DND-41 (cell line): ENCODE measurements at regions not wholly inside any gene's neighbourhood (a gene's known extent, or its start where the extent isn't known, plus 50 kb on each side); places are given as distances from the start of the nearest gene placed in this dataset.

Experiments
- ATAC-seq: fragments of 200-7000 bp; cut with Tn5 transposase; 3 replicates; pipeline ENCODE4 v1.9.1; 2021; ENCODE audit warnings: low read depth; ENCODE audit not compliant: insufficient read depth
- DNase-seq: peaks from one replicate; pipeline ENCODE4 v3.0.0-alpha.2; 2020
- H2AFZ ChIP-seq: 2 replicates; pipeline ENCODE4 v1.6.0; 2012; ENCODE audit warnings: low read depth, low read length
- H3K27ac ChIP-seq: 2 replicates; pipeline ENCODE4 v1.5.1; 2012; ENCODE audit warnings: low read length, inconsistent platforms
- H3K27me3 ChIP-seq: fragments of 200-600 bp; sonication (generic); 2 replicates; pipeline ENCODE4 v1.6.0; 2012; ENCODE audit warnings: low read length, mild to moderate bottlenecking, inconsistent platforms; ENCODE audit not compliant: insufficient read depth, poor library complexity
- H3K36me3 ChIP-seq: 2 replicates; pipeline ENCODE4 v1.5.1; 2012; ENCODE audit warnings: low read length, inconsistent platforms; ENCODE audit not compliant: insufficient read depth
- H3K4me1 ChIP-seq: 2 replicates; pipeline ENCODE4 v1.5.1; 2012; ENCODE audit warnings: mild to moderate bottlenecking, low read length; ENCODE audit not compliant: insufficient read depth
- H3K4me2 ChIP-seq: 2 replicates; pipeline ENCODE4 v1.6.0; 2012; ENCODE audit warnings: mild to moderate bottlenecking, moderate library complexity, low read length, inconsistent platforms; ENCODE audit not compliant: insufficient read depth
- H3K4me3 ChIP-seq, 2 experiments: fragments of 200-600 bp in 1 of 2; shearing (Covaris generic) in 1 of 2; 2 replicates each; pipeline ENCODE4 v1.5.1; 2012 to 2016; ENCODE audit warnings: inconsistent platforms in 2 of 2, low read length in 2 of 2, mild to moderate bottlenecking in 2 of 2, low read depth in 1 of 2, moderate library complexity in 1 of 2
- H3K79me2 ChIP-seq: 2 replicates; pipeline ENCODE4 v1.6.0; 2012; ENCODE audit warnings: low read length, inconsistent platforms; ENCODE audit not compliant: insufficient read depth
- H3K9ac ChIP-seq: 2 replicates; pipeline ENCODE4 v1.6.0; 2012; ENCODE audit warnings: low read depth, mild to moderate bottlenecking, inconsistent platforms, low read length, moderate library complexity
- H3K9me3 ChIP-seq: 2 replicates; pipeline ENCODE4 v1.5.1; 2012; ENCODE audit warnings: low read length, moderate library complexity, mild to moderate bottlenecking, inconsistent platforms; ENCODE audit not compliant: insufficient read depth, severe bottlenecking
- H4K20me1 ChIP-seq: 2 replicates; pipeline ENCODE4 v1.6.0; 2012; ENCODE audit warnings: low read length; ENCODE audit not compliant: insufficient read depth
- CTCF ChIP-seq: IDR thresholded peaks from 2 replicates; pipeline ENCODE4 v1.5.1; 2012; ENCODE audit warnings: borderline replicate concordance, low read length, moderate library complexity, mild to moderate bottlenecking; ENCODE audit not compliant: poor library complexity, severe bottlenecking; ENCODE audit errors: extremely low read depth
- EZH2 ChIP-seq: IDR thresholded peaks from 3 replicates; pipeline ENCODE4 v1.6.1; 2012; ENCODE audit warnings: borderline replicate concordance, low read depth, mild to moderate bottlenecking, moderate library complexity, low read length, inconsistent platforms; ENCODE audit not compliant: severe bottlenecking

GRCh38 chr3:163468531-163469335 is 1609.6 kb downstream of the SI start:
- Histone ChIP-seq H3K4me1 (peaks cover 4% of the 10 kb centered on the region; the same call in 1 of the 2 replicates), H3K27ac (no peak overlapping the region), H3K79me2 (no peaks in the 10 kb centered on the region), H3K4me3 (no peak overlapping the region), H3K9me3 (peaks cover 2% of the 10 kb centered on the region), H3K9ac (no peak overlapping the region), H3K36me3 (no peaks in the 10 kb centered on the region), H4K20me1 (no peaks in the 10 kb centered on the region), H3K4me2 (no peak overlapping the region), H3K27me3 (no peaks in the 10 kb centered on the region), H2AFZ (no peak overlapping the region)
- no peak for DNase-seq
- no peak for TF ChIP-seq EZH2
- no peak for TF ChIP-seq CTCF
- no peak for ATAC-seq

- no peak overlapping the region for H3K4me3 ChIP-seq
- no peak for DNase-seq
- no peak overlapping the region for H3K9ac ChIP-seq
- no peak for ATAC-seq
- no peaks in the 10 kb centered on the region for H3K79me2 ChIP-seq
- no peak overlapping the region for H3K4me2 ChIP-seq
- H3K4me1 ChIP-seq = no peaks in the 10 kb centered on the region
- H3K27ac ChIP-seq = no peak overlapping the region
- H3K9me3 ChIP-seq = no peaks in the 10 kb centered on the region
- no peaks in the 10 kb centered on the region for H3K27me3 ChIP-seq
- no peaks in the 10 kb centered on the region for H4K20me1 ChIP-seq
- no peaks in the 10 kb centered on the region for H3K36me3 ChIP-seq
- TF ChIP-seq EZH2 (no peak), CTCF (no peak)
- peak overlapping the region; percentile 13; the same call in 1 of the 2 replicates for H2AFZ ChIP-seq
These were observed 1615.8 kb downstream of the SI start for GRCh38 chr3:163462446-163462845.

GRCh38 chr3:163450698-163451097 is 1627.6 kb downstream of the SI start:
- TF ChIP-seq CTCF (no peak), EZH2 (no peak)
- no peak overlapping the region for H3K9ac ChIP-seq
- H3K27ac ChIP-seq = no peak overlapping the region

More at GRCh38 chr3:163450698-163451097, 1627.6 kb downstream of the SI start:
- DNase-seq = peak; percentile 10
- Histone ChIP-seq H3K4me1 (no peaks in the 10 kb centered on the region), H4K20me1 (no peaks in the 10 kb centered on the region), H3K36me3 (no peaks in the 10 kb centered on the region), H3K27me3 (no peaks in the 10 kb centered on the region), H3K4me2 (no peak overlapping the region), H3K9me3 (peaks cover 9% of the 10 kb centered on the region), H2AFZ (no peak overlapping the region), H3K4me3 (no peak overlapping the region), H3K79me2 (no peaks in the 10 kb centered on the region)
- ATAC-seq = peak; percentile 62; the same call in 2 of the 3 replicates
